Lower leg skin (tissue), 3 donors: ENCODE measurements at regions not wholly inside any gene's neighbourhood (a gene's known extent, or its start where the extent isn't known, plus 50 kb on each side); places are given as distances from the start of the nearest gene placed in this dataset.

Experiments used
- POLR2A ChIP-seq, 2 donors: fragments of 450-650 bp; IDR thresholded peaks; one replicate each; pipeline ENCODE4 v1.6.1; 2016 to 2017; ENCODE audit warnings: antibody characterized with exemption in 2 of 2, mild to moderate bottlenecking in 1 of 2, moderate library complexity in 1 of 2
- TF ChIP-seq, protein P1 (sequence below), 3 donors: fragments of 450-650 bp; IDR thresholded peaks; one replicate each; pipeline ENCODE4 v1.5.1; 2016; ENCODE audit warnings: antibody characterized with exemption in 3 of 3, mild to moderate bottlenecking in 3 of 3, moderate library complexity in 2 of 3

DNA sequence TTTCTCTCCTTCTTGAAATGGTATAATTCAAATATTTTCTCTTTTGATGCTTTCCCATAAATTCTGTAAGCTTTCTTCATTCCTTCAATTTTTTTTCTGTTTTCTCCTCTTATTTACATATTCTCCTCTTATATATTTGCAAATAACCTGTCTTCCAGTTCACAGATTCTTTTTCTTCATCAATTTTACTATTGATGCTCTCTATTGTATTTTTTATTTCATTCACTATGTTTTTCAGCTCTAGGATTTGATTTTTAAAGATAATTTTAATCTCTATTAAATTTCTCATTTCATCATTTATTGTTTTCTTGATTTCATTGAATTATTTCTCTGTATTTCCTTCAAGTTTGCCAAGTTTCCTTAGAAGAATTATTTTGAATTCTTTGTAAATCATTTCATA is 54.0 kb upstream of the PRPS1L1 start:
- TF ChIP-seq, protein P1, sequence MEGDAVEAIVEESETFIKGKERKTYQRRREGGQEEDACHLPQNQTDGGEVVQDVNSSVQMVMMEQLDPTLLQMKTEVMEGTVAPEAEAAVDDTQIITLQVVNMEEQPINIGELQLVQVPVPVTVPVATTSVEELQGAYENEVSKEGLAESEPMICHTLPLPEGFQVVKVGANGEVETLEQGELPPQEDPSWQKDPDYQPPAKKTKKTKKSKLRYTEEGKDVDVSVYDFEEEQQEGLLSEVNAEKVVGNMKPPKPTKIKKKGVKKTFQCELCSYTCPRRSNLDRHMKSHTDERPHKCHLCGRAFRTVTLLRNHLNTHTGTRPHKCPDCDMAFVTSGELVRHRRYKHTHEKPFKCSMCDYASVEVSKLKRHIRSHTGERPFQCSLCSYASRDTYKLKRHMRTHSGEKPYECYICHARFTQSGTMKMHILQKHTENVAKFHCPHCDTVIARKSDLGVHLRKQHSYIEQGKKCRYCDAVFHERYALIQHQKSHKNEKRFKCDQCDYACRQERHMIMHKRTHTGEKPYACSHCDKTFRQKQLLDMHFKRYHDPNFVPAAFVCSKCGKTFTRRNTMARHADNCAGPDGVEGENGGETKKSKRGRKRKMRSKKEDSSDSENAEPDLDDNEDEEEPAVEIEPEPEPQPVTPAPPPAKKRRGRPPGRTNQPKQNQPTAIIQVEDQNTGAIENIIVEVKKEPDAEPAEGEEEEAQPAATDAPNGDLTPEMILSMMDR (IDR thresholded peaks at IDR 0.05), result no peak
- TF ChIP-seq POLR2A (IDR thresholded peaks at IDR 0.05), result no peak
